NCI-H1048 (cell line): ENCODE measurements at regions not wholly inside any gene's neighbourhood (a gene's known extent, or its start where the extent isn't known, plus 50 kb on each side); places are given as distances from the start of the nearest gene placed in this dataset.

Source experiments
- DNase-seq: peaks from one replicate; lab custom pipeline; 2025; lab: John Stamatoyannopoulos, UW

DNA sequence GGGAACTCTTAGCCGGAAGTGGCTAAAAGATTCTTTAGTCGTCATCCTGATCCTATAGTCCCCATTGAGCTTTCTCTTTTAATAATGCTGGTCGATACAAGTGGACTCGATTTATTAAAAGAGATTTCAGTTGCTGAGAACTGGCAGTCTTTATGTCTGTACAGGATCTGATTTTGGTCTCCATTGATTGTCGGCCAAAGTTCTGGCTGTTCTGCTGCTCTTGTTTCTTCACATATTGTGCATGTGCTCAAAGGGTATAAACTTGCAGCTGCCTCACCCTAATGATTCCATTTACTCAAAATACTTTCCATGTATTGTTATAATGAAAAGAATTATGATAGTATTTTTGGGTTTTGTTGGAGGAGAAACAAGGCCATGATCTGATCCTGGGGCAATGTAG lies 100.7 kb upstream of the CTTNBP2 start:
- DNase-seq, result no peak

DNA sequence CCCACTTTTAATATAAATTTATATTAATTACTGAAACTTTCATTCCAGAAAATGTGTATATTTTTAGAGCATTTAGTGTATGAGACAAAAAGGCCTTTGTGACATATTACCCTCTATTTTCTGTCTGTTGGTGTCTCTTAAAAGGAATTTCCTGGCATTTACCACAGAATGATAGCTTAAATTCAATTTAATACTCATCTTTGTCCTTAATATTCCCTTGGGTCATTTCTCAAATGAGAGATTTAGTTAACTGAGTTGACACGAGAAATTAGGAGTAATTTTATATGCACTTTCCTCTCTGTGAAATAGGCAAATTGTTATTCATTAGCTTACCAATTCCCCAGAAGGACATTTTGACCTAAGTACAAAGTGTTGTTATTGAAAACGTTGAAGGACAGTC lies 101.7 kb upstream of the CTTNBP2 start:
- DNase-seq, result no peak

DNA sequence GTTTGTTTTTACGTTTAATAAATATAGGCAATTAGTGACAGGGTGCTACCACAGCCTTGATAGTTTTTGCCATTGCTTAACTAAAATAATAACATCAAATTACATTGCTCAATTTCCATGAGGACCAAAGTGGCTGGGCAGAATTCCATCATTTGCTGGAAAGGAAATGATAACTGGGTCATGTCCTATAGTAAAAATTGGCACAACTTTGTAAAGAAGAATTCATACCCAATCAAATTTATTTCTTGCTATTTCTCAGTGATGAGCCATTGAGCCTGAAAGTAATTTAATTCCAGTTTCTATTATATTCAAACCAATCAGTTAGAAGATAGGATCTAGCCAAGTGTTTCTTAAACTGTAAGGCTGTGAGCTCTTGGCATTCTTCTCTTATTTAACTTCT lies 102.2 kb upstream of the CTTNBP2 start:
- no peak for DNase-seq

DNA sequence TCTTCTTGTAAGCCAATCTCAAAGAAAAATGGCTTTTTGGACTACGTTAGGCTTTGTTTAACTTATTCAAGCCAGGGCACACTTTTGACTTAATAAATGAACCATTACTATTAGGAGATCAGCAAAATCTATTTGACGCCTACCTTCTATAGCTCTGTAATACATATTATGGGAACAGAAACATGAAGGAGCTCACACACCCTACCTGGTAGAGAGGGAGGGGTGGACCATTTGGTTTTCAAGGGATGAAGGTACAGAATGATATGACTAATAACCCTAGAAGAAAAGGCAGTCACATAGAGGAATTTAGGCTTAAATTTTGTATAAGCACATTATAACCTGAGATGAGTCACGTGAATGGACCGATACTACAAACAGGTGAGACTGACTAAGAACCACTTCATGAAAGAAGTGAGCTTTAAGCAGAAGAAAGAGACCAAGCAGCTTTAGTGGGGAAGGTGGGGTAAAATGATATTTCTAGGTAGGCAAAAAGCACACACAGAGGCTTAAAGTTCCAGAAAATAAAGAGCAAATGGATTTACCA lies 106.8 kb upstream of the CTTNBP2 start:
- no peak for DNase-seq

DNA sequence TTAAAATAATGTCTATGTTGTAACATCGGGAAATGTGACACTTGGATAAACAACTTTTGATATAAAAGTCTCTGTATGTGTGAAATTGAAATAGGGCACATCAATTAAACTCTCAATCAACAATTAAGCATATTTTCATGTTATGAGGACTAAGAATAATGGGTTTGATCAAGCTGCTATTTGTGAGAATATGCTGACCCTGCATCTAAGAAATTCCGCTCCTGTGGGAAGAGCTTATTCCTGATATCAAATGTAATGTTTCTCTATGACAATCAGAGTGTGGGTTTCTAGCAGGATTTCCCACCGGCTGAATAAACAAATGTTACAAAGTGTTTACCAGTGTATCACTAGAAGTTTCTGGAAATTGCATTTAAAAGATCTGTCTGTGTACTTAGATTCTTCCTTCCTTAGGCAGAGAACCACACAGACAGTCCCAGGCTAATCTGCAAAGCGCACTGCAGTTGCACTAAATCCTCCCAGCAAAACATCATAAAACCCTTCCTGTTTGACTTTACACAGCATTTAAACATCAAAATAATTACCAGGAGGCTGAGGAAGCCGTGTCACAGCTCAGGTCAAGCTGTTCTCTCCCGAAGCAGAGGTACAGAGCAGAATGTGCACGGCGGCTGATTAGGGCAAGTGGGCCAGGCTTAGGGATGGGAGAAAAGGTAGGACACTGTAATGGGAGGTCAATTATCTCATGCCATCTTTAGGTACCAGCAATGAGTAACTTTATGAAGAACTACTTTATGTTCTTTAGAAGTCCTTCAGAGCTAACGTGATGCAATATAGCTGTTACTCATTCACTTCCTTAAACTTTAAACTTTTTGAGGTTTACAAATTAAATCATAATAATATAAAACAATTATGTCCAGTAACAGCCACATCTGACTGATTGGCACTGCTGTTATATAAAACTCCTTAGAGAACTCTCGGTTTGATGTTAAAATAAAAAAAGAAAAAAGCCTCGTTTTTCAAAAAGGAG lies 109.1 kb upstream of the CTTNBP2 start:
- no peak for DNase-seq

DNA sequence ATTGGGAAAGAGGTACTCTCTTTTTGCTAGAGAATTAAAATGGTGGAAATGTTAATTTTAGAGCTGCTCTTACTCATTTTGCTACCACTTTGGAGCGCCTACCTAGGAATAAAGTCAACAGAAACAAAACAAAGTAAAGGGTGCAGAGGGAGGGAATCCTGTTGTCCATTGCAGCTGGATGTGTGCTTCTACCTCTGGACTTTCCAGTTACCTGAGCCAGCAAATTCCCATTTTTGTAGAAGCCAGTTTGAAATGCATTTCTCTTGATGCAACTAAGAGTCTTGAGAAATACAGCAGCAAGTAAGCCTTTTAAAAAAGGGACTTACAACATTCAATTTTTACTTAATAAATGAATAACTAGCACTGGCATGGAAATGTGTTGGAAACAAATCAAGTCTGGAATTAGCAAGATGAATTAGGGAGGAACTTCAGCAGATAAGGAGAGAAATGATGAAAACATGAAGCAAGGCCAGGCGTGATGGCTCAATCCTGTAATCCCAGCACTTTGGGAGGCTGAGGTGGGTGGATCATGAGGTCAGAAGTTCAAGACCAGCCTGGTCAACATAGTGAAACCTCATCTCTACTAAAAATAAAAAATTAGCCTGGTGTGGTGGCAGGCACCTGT lies 113.5 kb upstream of the CTTNBP2 start:
- DNase-seq, result no peak

DNA sequence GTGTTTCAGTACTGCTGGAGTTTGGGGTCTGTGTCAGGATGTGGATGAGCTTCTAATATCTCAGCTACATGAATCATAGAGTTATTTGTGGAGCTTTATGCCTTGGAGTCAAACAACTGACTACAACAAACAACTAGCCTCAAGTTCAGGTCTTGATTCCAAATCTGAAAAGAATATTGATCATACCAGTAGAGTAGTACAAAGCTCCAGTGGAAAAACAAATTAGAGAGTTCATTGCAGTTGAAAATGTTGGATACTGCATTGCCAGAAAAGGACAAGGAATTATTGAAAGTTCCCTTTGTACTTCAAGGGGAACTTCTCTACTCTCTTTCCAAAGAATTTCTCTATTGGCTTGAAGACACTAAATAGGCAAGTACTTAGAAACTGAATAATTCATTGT lies 117.6 kb upstream of the CTTNBP2 start:
- no peak for DNase-seq

DNA sequence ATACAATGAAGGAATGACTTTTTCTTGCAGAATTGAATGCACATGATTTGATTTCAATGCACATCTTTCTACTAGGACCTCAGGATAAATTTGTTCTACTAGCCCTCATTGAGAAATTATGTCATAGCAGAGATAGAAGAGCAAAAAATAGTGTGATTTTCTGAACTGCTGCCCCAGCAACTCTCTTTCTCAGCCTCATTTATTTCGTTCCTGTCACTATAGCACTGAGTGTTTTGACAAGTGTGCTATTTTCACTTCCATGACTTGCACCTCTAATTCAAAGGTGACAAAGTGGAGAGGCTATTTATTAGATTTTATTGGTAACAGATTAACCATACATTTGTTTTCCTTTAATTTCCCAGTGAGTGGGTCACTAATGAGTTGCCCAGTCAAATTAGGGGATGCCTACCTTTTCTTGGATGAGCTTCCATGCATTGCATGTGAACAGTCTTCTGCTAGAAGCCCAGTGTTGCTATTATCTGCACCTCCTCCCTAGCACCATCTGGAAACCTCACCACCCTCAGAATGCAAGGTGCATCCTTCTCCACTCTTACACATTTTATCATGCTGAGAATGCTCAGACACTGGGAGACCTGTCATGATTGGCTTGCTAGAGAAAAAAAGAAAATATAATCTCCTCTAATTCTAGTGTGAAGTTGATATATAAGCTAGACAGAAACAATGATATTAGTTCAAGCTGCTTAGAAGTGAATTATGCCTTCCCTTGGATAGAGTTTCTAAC lies 119.6 kb upstream of the CTTNBP2 start:
- no peak for DNase-seq

DNA sequence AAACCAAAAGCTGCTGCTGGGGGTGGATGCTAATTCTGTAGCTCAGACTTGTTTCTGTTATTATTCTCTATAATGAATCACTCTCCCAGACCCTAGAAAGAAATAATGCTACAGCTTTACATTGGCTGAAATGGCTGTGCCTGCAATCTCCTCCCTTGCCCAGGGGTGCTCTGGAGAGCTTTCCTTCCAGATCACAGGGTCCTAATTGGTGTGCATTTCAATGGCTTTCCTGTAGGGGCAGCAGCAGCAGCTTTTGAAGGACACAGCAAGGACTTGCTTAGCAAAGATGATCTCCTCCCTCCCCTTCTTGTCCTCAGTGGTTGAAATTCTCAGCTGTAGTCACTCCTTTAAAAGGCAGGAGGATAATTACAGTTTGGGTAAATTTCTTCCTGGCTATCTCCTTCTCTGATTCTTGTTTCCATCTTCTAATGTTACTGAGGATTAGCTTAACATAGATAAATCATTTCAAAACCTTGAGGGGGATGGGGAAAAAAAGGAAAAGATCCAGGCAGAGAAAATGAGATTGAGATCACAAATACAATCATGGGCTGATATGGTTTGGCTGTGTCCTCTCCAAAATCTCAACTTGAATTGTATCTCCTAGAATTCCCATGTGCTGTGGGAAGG lies 120.2 kb upstream of the CTTNBP2 start:
- DNase-seq, result peak; percentile 16

DNA sequence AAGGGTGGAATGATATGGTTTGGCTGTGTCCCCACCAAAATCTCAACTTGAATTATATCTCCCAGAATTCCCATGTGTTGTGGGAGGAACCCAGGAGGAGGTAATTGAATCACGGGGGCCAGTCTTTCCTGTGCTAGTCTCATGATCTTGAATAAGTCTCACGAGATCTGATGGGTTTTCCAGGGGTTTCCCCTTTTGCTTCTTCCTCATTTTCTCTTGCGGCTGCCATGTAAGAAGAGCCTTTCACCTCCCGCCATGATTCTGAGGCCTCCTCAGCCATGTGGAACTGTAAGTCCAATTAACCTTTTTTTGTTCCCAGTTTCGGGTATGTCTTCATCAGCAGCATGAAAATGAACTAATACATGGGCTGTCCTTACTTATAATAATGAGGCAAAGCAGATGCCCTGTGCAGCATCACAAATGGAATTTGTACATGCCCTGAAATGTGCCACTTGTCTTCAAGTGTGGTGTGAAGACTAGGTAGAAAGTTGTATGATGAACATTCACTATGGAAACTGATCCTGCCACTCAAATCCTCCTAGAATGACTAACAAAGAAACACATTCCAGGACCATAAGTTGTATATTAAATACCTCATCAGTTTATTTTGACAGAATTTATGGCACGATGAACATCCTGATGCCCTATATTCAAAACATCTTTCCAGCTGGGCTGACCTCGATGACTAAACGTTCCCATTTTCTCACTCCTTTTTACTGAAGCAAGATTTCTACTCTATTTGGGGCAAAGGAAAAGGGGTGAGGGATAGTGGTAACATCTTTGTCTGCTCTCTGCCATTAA lies 122.8 kb upstream of the CTTNBP2 start:
- DNase-seq, result no peak

DNA sequence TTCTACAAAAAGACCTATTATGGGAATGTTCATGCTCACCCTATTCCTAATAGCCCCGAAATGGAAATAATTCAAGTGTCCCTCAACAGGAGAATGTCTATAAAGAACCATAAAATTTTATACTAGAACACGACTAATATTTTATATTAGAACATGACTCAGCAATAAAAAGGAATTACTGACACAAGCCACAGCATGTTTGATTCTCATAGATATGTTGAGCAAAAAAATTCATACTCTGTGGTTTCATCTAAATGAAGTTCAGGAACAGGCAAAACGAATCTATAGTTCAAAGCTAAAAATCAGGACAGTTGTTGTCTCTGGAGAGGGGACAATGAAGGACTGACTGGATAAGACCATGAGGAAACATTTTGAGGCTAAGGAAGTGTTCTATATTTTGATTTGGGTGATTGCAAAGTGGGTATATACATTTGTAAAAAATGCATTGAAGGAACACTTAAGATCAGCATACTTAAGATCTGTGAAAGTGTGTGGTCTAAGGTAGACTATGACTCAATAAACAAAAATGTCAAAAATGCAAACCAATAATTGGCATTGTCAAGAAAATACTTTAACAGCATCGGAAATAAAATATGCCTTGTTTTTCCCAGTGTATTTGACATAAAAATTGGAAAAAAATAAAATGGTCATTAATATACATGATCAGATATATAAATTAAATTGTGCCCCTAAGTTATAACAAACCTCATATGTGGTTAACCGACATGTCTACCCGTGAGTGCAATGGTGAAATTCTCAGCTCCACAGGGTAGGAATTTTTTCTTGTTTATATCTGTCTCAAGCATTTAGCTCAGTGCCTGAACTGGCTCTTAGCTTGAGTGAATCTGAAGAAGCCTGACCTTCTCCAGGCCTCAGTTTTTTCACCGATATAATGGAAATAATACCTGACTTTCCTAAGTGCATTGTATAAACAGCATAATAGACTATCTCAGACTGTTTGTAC lies 124.9 kb upstream of the CTTNBP2 start:
- no peak for DNase-seq

DNA sequence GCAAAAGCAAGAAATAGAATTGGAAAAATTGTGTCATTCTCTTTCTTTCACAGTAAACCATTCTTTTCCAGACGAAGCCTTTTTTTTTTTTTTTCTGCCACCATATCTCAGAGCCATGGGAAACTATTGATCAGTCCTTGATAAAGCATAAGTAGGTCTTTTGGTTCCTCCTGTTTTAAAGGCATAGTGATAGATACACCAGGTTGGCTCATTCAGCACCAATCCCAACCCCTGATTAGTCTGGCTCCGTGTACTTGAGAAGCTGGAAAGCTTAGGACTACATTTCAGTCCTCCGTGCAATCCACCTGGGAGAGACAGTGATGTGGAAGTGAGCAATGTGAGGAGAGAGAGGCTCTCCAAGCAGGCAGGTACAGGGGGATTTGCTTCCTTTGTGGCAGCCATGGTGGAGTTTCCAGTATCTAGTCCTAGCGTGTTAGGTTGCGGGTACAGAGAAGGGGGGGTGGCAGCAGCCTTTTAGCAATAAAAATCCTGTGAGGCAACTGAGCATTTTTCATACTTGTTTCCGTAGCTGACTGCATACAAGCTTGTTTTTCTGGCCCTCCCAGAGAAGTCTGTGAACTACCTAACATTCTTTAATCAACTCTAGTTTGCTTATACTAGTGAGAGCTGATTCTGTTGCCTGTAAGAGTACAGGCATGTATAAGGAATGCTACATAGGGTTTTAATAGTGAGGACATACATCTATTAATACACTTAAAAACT lies 127.4 kb upstream of the CTTNBP2 start:
- no peak for DNase-seq

DNA sequence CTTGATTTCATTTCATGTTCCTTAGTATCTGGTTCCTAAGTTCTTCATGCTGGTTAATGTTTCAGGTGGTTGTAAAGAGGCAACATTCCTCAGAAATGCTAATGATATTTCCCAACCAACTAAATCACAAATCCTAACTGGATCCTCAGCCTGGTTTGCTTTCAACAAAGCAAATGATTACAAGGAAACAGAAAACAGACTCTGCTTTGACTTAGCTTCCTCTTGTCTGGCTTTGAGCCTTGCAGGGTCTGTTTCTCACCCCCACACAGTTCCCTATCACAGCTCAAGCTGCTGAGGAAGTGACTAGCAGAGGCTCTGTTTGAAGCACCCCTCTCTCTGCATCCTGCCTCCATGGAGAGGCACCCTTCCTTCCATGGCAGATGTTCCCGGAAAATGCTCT lies 130.2 kb upstream of the CTTNBP2 start:
- DNase-seq, result no peak

DNA sequence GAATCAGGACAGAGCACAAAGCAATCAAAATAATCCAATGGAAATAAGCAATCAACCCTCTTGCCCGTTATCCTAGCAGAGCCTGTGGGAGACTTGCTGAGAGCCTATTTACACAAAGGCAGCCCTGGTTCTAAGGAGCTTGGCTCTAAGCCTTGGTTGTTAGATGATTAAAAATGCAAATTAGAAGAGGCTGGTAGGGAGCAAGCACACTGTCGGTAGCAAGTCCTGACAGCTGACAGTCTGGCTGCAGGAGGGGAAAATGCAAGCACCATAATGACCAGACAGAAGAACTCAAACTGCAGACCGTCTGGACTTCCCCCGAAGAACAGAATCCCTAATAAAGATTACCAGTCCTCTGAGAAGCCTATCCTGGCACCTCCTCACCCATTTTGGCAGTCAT lies 131.8 kb upstream of the CTTNBP2 start:
- DNase-seq, result no peak

DNA sequence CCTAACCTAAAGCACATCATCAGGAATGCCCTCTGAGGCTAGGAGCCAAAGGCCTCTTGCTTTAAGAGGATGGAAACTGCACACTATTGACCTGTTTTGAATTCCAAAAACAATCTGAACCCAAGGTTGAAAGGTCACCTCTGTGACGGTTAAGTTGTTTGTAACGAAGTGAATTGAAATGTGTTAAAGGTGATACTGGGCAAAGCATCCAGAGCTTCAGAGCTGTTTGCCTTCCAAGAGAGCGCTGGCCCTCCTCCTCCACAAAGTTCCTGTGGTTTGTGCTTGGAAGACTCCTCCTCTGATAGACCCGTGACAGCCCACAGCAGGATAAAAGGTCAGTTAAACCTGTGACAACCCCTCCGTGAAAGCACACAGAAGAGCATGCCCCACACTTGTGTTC lies 133.7 kb upstream of the CTTNBP2 start:
- no peak for DNase-seq

DNA sequence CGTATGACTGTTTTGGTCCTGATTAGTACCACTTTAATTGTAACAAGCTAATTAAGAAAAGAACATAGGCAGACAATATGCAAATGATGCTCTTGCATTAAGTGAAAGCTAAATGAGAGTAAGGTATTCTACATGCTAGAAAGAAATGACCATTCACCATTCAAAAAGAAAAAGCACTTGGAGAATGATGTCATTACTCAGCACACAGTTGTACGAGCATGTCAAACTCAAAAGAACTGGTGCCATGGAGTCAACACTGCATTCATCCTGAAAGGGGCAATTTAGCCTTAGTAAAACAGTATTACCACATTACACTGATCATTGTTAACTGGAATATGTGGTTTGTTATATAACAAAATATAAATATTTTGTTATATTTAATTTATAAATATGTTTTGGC lies 136.2 kb upstream of the CTTNBP2 start:
- no peak for DNase-seq

DNA sequence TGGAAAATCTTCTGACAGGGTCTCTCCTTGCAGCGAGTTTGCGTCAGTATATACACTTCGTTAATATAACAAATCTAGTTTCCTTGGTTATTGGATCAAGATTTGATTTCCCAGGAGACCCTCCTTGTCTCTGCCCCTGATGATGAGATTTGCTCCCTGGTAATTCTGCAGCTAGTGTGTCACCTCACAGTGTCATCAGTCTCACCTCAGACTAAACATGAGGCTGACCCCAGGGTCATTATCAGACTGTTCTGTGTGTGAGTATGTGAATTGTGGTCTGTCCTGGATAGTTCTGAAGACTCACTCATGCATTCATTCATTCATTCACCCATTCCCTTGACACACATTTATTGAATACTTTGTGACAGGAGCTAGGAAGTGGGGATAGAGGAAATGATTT lies 138.4 kb upstream of the CTTNBP2 start:
- no peak for DNase-seq

DNA sequence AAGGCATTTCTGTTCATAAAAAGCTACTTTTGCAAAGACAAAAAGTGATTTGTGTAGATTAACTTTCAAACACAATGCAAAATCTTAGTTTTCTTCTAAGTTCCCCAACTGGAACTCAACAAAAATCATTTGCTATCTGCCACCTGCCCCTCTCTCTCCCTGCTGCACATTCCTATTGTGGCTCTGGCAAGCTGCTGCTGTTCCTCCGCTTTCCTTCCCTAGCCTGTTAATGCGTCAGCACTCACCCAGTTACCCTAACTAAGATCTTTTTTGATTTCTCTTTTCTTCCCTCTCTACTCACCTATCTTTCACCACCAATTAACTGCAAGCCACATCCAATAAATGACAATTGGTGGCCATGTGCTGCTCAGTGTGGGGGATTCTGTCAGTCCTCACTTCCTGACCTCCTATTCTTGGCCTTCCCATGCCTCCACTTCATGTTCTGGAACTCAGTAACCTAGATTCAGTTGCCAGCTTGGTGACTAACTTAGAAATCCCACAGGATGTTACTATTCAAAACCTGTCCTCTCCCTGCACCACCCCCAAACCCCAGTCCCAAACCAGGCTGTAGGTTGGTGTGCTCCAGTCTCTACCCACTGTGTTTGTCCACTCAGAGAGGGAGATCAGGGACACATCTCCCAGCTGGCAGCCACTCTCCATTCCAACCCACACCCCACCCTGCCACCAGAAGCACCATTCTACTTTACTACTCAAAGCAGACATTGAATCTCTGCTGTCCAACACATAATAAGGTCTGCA lies 140.2 kb upstream of the CTTNBP2 start:
- DNase-seq, result no peak

DNA sequence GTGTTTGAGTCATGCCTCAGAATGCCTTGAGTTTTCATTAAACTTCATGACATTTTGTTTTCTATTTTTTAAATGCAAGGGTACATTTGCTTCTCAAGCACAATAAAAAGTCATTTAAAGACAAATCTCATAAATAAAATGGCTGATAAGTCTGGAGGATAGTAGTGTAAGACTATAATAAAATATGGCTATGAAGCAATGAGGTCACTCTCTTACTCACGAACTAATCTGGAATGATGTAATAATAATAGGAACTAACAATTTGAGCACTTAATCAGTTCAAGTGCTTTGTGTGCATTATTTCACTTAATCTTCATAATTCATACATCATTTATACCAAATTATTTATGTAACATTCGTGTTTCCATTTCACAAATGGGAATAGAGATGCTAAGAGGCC lies 149.3 kb upstream of the CTTNBP2 start:
- DNase-seq, result no peak
